Muscle of leg (tissue), 3 donors: ENCODE measurements at regions not wholly inside any gene's neighbourhood (a gene's known extent, or its start where the extent isn't known, plus 50 kb on each side); places are given as distances from the start of the nearest gene placed in this dataset.
"Not testable (repeated sequence)": the region's sequence is repeated elsewhere in the genome, so short reads cannot be mapped to it uniquely, and the experiment has no call there.

Experiments
- DNase-seq: peaks from one replicate; pipeline ENCODE4 v3.0.0; 2013
- H3K27ac ChIP-seq: one replicate; pipeline ENCODE4 v1.5.1; 2013; ENCODE audit warnings: mild to moderate bottlenecking, low read length, control low read depth
- H3K27me3 ChIP-seq: one replicate; pipeline ENCODE4 v1.6.1; 2013; ENCODE audit warnings: low read length; ENCODE audit not compliant: control insufficient read depth, insufficient read depth
- H3K36me3 ChIP-seq: one replicate; pipeline ENCODE4 v1.6.1; 2013; ENCODE audit warnings: low read length; ENCODE audit not compliant: control insufficient read depth, insufficient read depth
- H3K4me1 ChIP-seq: one replicate; pipeline ENCODE4 v1.6.1; 2013; ENCODE audit warnings: low read length; ENCODE audit not compliant: control insufficient read depth, insufficient read depth
- H3K4me3 ChIP-seq: one replicate; pipeline ENCODE4 v1.5.1; 2013; ENCODE audit warnings: low read length, control low read depth
- H3K9me3 ChIP-seq: replicated peaks from 2 replicates; pipeline ENCODE4 v1.6.1; 2013; ENCODE audit warnings: low read depth, low read length; ENCODE audit not compliant: control insufficient read depth
- WGBS: methylation state at CpG from one replicate; pipeline ENCODE4 v1.1.5; 2013; ENCODE audit warnings: missing lambda C conversion rate; ENCODE audit not compliant: insufficient coverage; 5-methylcytosine and 5-hydroxymethylcytosine counted together

- H3K36me3 ChIP-seq, H3K27ac ChIP-seq, H3K4me3 ChIP-seq, H3K4me1 ChIP-seq, H3K27me3 ChIP-seq, DNase-seq, H3K9me3 ChIP-seq: not testable (repeated sequence)
- WGBS, result 91% methylated on average over 6 of the region's 7 CpGs
Observed at GRCh38 chr12:86970595-86970994, 714.4 kb upstream of the MGAT4C start.

- Histone ChIP-seq H3K4me1 (no peaks in the 10 kb centered on the region), H3K27me3 (no peaks in the 10 kb centered on the region), H3K27ac (no peak overlapping the region), H3K9me3 (no peaks in the 10 kb centered on the region), H3K36me3 (no peaks in the 10 kb centered on the region), H3K4me3 (no peak overlapping the region)
- no peak for DNase-seq
- WGBS, result 82% methylated on average over 2 of the region's 5 CpGs
Observed at GRCh38 chr12:86959766-86960458, 703.7 kb upstream of the MGAT4C start.

- DNase-seq, result no peak
- no peaks in the 10 kb centered on the region for H3K27me3 ChIP-seq
- no peaks in the 10 kb centered on the region for H3K9me3 ChIP-seq
- H3K4me1 ChIP-seq, result no peaks in the 10 kb centered on the region
- H3K27ac ChIP-seq, result no peak overlapping the region
- no peak overlapping the region for H3K4me3 ChIP-seq
- WGBS, result no CpG with 5 or more reads among the region's 3 CpGs
- no peaks in the 10 kb centered on the region for H3K36me3 ChIP-seq
Observed at GRCh38 chr12:86950444-86950843, 694.3 kb upstream of the MGAT4C start.

- no peaks in the 10 kb centered on the region for H3K27me3 ChIP-seq
- H3K9me3 ChIP-seq, result no peaks in the 10 kb centered on the region
- DNase-seq, result no peak
- H3K4me3 ChIP-seq, result no peak overlapping the region
- no peak overlapping the region for H3K27ac ChIP-seq
- no CpG with 5 or more reads among the region's 1 CpG for WGBS
- H3K36me3 ChIP-seq, result no peaks in the 10 kb centered on the region
- H3K4me1 ChIP-seq, result no peaks in the 10 kb centered on the region
Observed at GRCh38 chr12:86950043-86950442, 693.9 kb upstream of the MGAT4C start.

- H3K4me3 ChIP-seq, result no peak overlapping the region
- H3K9me3 ChIP-seq, result no peaks in the 10 kb centered on the region
- DNase-seq, result no peak
- H3K27ac ChIP-seq, result no peak overlapping the region
- WGBS, result no CpG with 5 or more reads among the region's 1 CpG
- no peaks in the 10 kb centered on the region for H3K4me1 ChIP-seq
- H3K27me3 ChIP-seq, result no peaks in the 10 kb centered on the region
- H3K36me3 ChIP-seq, result no peaks in the 10 kb centered on the region
Observed at GRCh38 chr12:86948851-86949250, 692.7 kb upstream of the MGAT4C start.

- no CpG with 5 or more reads among the region's 1 CpG for WGBS
- H3K4me1 ChIP-seq, result no peaks in the 10 kb centered on the region
- DNase-seq, result no peak
- H3K36me3 ChIP-seq, result no peaks in the 10 kb centered on the region
- no peaks in the 10 kb centered on the region for H3K9me3 ChIP-seq
- no peak overlapping the region for H3K27ac ChIP-seq
- no peaks in the 10 kb centered on the region for H3K27me3 ChIP-seq
- no peak overlapping the region for H3K4me3 ChIP-seq
Observed at GRCh38 chr12:86945685-86946196, 689.5 kb upstream of the MGAT4C start.

- WGBS, result no CpG with 5 or more reads among the region's 3 CpGs
- not testable (repeated sequence) for H3K36me3 ChIP-seq, H3K9me3 ChIP-seq, H3K27me3 ChIP-seq, H3K4me1 ChIP-seq, DNase-seq, H3K4me3 ChIP-seq, H3K27ac ChIP-seq
Observed at GRCh38 chr12:86944197-86944819, 688.1 kb upstream of the MGAT4C start.

- Histone ChIP-seq H3K27me3 (no peaks in the 10 kb centered on the region), H3K36me3 (no peaks in the 10 kb centered on the region), H3K27ac (no peak overlapping the region), H3K4me1 (no peaks in the 10 kb centered on the region), H3K4me3 (no peak overlapping the region), H3K9me3 (no peaks in the 10 kb centered on the region)
- no peak for DNase-seq
Observed at GRCh38 chr12:86931714-86932113, 675.5 kb upstream of the MGAT4C start.

GRCh38 chr12:86929962-86930361 lies 673.8 kb upstream of the MGAT4C start:
- Histone ChIP-seq H3K4me1 (no peaks in the 10 kb centered on the region), H3K27ac (no peak overlapping the region), H3K27me3 (no peaks in the 10 kb centered on the region), H3K36me3 (no peaks in the 10 kb centered on the region), H3K9me3 (no peaks in the 10 kb centered on the region), H3K4me3 (no peak overlapping the region)
- no CpG with 5 or more reads among the region's 2 CpGs for WGBS
- no peak for DNase-seq

GRCh38 chr12:86917121-86917520 lies 660.9 kb upstream of the MGAT4C start:
- Histone ChIP-seq H3K4me1 (no peaks in the 10 kb centered on the region), H3K27me3 (no peaks in the 10 kb centered on the region), H3K36me3 (no peaks in the 10 kb centered on the region), H3K9me3 (no peaks in the 10 kb centered on the region), H3K4me3 (no peak overlapping the region), H3K27ac (no peak overlapping the region)
- DNase-seq, result no peak
- no CpG with 5 or more reads among the region's 1 CpG for WGBS
